ENCODE measurements at regions not wholly inside any gene's neighbourhood (a gene's known extent, or its start where the extent isn't known, plus 50 kb on each side); places are given as distances from the start of the nearest gene placed in this dataset.

DNA sequence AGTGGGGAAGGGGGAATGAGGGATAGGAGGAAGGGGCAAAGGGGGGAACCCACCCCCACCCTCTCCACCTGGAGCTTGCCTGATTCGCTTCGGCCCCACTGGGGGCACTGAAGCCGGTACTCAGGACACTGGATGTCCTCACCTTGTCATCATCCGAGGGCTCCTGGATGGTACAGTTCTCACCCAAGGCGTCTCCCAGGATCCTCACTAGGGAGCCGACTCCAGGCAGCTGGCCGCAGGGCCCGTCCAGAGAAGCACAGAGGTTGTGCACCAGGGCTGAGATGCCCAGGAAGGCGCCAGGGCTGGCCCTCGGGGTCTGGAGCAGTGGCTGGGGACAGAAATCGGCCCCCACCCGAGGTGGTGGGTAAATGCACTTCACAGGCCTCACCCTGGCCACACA is 92.3 kb downstream of the LITAF start:
- Histone ChIP-seq H2AFZ (no peak overlapping the region), H3K79me2 (ENCODE audit: low read depth) (no peaks in the 10 kb centered on the region), H3K9me3 (ENCODE audit: insufficient read depth, low read depth) (peaks cover 5% of the 10 kb centered on the region; the same call in 1 of the 2 replicates), H3K4me2 (no peak overlapping the region), H3K9me2 (ENCODE audit: insufficient read depth) (no peaks in the 10 kb centered on the region), H3K27ac (no peak overlapping the region), H3K36me3 (ENCODE audit: low read depth) (no peaks in the 10 kb centered on the region), H3K4me1 (replicated peaks; ENCODE audit: insufficient read depth) (peaks cover 20% of the 10 kb centered on the region), H4K20me1 (ENCODE audit: insufficient read depth) (no peaks in the 10 kb centered on the region), H3K27me3 (ENCODE audit: insufficient read depth, low read depth) (no peaks in the 10 kb centered on the region), H3K4me3 (no peak overlapping the region), H3F3A (ENCODE audit: insufficient read depth, low read depth) (peaks cover 18% of the 10 kb centered on the region)
- TF ChIP-seq, protein P1, sequence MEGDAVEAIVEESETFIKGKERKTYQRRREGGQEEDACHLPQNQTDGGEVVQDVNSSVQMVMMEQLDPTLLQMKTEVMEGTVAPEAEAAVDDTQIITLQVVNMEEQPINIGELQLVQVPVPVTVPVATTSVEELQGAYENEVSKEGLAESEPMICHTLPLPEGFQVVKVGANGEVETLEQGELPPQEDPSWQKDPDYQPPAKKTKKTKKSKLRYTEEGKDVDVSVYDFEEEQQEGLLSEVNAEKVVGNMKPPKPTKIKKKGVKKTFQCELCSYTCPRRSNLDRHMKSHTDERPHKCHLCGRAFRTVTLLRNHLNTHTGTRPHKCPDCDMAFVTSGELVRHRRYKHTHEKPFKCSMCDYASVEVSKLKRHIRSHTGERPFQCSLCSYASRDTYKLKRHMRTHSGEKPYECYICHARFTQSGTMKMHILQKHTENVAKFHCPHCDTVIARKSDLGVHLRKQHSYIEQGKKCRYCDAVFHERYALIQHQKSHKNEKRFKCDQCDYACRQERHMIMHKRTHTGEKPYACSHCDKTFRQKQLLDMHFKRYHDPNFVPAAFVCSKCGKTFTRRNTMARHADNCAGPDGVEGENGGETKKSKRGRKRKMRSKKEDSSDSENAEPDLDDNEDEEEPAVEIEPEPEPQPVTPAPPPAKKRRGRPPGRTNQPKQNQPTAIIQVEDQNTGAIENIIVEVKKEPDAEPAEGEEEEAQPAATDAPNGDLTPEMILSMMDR (conservative IDR thresholded peaks at IDR 0.05) = no peak
- TF ChIP-seq EZH2 (IDR thresholded peaks at IDR 0.05; ENCODE audit: low read depth) = no peak
- POLR2A ChIA-PET (ENCODE audit: unreplicated experiment) = no interaction called here
- BruUV-seq (replicated peaks) = no TSS peak
- intact Hi-C loops (cut with micrococcal nuclease; ENCODE audit: unreplicated experiment) = loop anchor here (10.0 kb wide), 1 partner anchor 60 kb away; no protein-coding TSS in a partner anchor
- CTCF ChIA-PET = interaction anchor here (0.6 to 0.7 kb wide), 2 partner anchors 523 to 529 kb away, joined by 3 to 4 read pairs; no protein-coding TSS in a partner anchor
- DNase-seq = no peak

DNA sequence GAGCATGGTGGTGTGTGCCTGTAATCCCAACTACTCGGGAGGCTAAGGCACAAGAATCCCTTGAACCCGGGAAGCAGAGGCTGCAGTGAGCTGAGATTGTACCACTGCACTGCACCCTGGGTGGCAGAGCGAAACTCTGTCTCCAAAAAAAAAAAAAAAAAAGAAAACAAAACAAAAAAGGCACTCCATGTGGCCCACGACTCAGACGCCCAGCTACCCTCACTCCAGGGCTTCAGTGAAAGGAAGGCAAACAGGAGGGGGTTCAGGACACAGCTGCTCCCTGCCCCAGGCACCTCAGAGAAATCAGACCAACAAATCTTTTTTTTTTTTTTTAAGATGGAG is 91.7 kb downstream of the LITAF start:
- TF ChIP-seq, protein P1 (conservative IDR thresholded peaks at IDR 0.05) = no peak
- no peak for TF ChIP-seq EZH2 (IDR thresholded peaks at IDR 0.05; ENCODE audit: low read depth)
- Histone ChIP-seq H3K4me1 (replicated peaks; ENCODE audit: insufficient read depth) (peaks cover 20% of the 10 kb centered on the region), H3K9me2 (ENCODE audit: insufficient read depth) (no peaks in the 10 kb centered on the region), H3K27me3 (ENCODE audit: insufficient read depth, low read depth) (no peaks in the 10 kb centered on the region), H3K27ac (no peak overlapping the region), H3F3A (ENCODE audit: insufficient read depth, low read depth) (peaks cover 18% of the 10 kb centered on the region), H3K4me3 (no peak overlapping the region), H2AFZ (no peak overlapping the region), H3K79me2 (ENCODE audit: low read depth) (no peaks in the 10 kb centered on the region), H3K36me3 (ENCODE audit: low read depth) (no peaks in the 10 kb centered on the region), H3K4me2 (no peak overlapping the region), H3K9me3 (ENCODE audit: insufficient read depth, low read depth) (peaks cover 5% of the 10 kb centered on the region; the same call in 1 of the 2 replicates), H4K20me1 (ENCODE audit: insufficient read depth) (no peaks in the 10 kb centered on the region)
- no TSS peak for BruUV-seq (replicated peaks)
- no peak for DNase-seq
- CTCF ChIA-PET = interaction anchor here (0.6 to 0.7 kb wide), 3 partner anchors 161 to 530 kb away, joined by 3 to 4 read pairs (median 3); no protein-coding TSS in a partner anchor
- POLR2A ChIA-PET (ENCODE audit: unreplicated experiment) = no interaction called here
- intact Hi-C loops (cut with micrococcal nuclease; ENCODE audit: unreplicated experiment) = loop anchor here (5.0 to 10.0 kb wide), 4 partner anchors 37 to 503 kb away; partner anchors contain the start of gene LITAF

Data from PC-9 (cell line).